ENCODE measurements at regions not wholly inside any gene's neighbourhood (a gene's known extent, or its start where the extent isn't known, plus 50 kb on each side); places are given as distances from the start of the nearest gene placed in this dataset.

GRCh38 chr9:30775236-30775635 lies 1609.2 kb upstream of the ACO1 start:
- DNase-seq (ENCODE audit: low read depth, low spot score) = no peak
- H3K9me3 ChIP-seq (ENCODE audit: insufficient read depth, low read length) = no peaks in the 10 kb centered on the region
- H3K4me3 ChIP-seq (ENCODE audit: insufficient read length, low read depth) = no peak overlapping the region
- H3K36me3 ChIP-seq (ENCODE audit: insufficient read depth, insufficient read length, low read length) = no peaks in the 10 kb centered on the region
- no peaks in the 10 kb centered on the region for H3K4me1 ChIP-seq (ENCODE audit: insufficient read depth, insufficient read length)
- H3K9ac ChIP-seq (ENCODE audit: insufficient read length, low read depth) = no peak overlapping the region
- no peaks in the 10 kb centered on the region for H3K27me3 ChIP-seq (ENCODE audit: insufficient read depth, insufficient read length)
- TF ChIP-seq YY1 (IDR thresholded peaks at IDR 0.05; ENCODE audit: insufficient read depth, insufficient read length) (no peak), ZNF274 (IDR thresholded peaks at IDR 0.05; ENCODE audit: low read depth, low read length) (no peak), SUZ12 (IDR thresholded peaks at IDR 0.05; ENCODE audit: extremely low read depth, insufficient read depth, insufficient read length) (no peak)

DNA sequence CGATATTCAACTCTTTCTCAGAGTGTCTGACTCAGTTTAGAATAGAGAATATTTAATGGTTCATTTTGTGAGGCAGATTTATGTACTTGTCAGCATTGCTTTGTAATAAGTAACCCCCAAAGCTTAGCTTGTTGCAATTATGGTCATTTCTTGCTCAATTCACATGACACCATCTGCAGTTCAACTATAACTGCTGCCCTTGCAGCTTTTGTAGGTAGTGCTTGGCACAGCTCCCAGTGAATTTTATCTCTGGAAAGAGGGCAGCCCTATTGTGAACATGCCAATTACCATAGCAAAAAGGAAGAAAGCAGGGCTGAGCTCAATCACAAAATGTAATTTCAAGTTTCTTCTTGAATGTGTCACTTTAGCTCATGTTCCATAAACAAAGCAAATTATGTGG lies 1587.7 kb upstream of the ACO1 start:
- DNase-seq (ENCODE audit: low read depth, low spot score) = no peak
- Histone ChIP-seq H3K4me3 (ENCODE audit: insufficient read length, low read depth) (no peak overlapping the region), H3K4me1 (ENCODE audit: insufficient read depth, insufficient read length) (no peaks in the 10 kb centered on the region), H3K9me3 (ENCODE audit: insufficient read depth, low read length) (no peaks in the 10 kb centered on the region; the same call in 1 of the 2 replicates), H3K9ac (ENCODE audit: insufficient read length, low read depth) (no peak overlapping the region), H3K27me3 (ENCODE audit: insufficient read depth, insufficient read length) (no peaks in the 10 kb centered on the region), H3K36me3 (ENCODE audit: insufficient read depth, insufficient read length, low read length) (no peaks in the 10 kb centered on the region)
- TF ChIP-seq YY1 (IDR thresholded peaks at IDR 0.05; ENCODE audit: insufficient read depth, insufficient read length) (no peak), ZNF274 (IDR thresholded peaks at IDR 0.05; ENCODE audit: low read depth, low read length) (no peak), SUZ12 (IDR thresholded peaks at IDR 0.05; ENCODE audit: extremely low read depth, insufficient read depth, insufficient read length) (no peak)

- Histone ChIP-seq H3K9me3 (ENCODE audit: insufficient read depth, low read length) (no peaks in the 10 kb centered on the region; the same call in 1 of the 2 replicates), H3K9ac (ENCODE audit: insufficient read length, low read depth) (no peak overlapping the region), H3K4me3 (ENCODE audit: insufficient read length, low read depth) (no peak overlapping the region), H3K27me3 (ENCODE audit: insufficient read depth, insufficient read length) (no peaks in the 10 kb centered on the region), H3K36me3 (ENCODE audit: insufficient read depth, insufficient read length, low read length) (no peaks in the 10 kb centered on the region), H3K4me1 (ENCODE audit: insufficient read depth, insufficient read length) (no peaks in the 10 kb centered on the region)
- TF ChIP-seq ZNF274 (IDR thresholded peaks at IDR 0.05; ENCODE audit: low read depth, low read length) (no peak), SUZ12 (IDR thresholded peaks at IDR 0.05; ENCODE audit: extremely low read depth, insufficient read depth, insufficient read length) (no peak), YY1 (IDR thresholded peaks at IDR 0.05; ENCODE audit: insufficient read depth, insufficient read length) (no peak)
- DNase-seq (ENCODE audit: low read depth, low spot score) = no peak
These were observed 1584.8 kb upstream of the ACO1 start for GRCh38 chr9:30799527-30800101.

DNA sequence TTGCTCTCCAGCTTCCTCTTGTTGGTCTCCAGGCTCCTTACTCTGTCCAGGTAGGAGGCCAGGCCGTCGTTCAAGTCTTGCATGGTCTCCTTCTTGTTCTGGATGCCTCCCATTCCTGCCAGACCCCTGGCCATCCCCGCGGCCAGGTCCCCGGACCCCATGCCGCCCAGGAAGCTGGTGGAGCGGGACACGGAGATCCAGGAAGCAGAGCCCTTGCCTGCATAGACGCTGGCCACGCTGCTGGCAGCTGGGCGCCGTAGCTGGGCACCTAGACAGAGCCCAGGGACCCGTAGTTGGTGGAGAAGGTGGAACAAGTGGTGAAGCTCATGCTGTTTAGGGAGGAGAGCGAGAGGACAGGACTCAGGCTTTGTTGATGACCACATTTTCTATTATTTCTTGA lies 1584.0 kb upstream of the ACO1 start:
- no peak overlapping the region for H3K4me3 ChIP-seq (ENCODE audit: insufficient read length, low read depth)
- H3K9ac ChIP-seq (ENCODE audit: insufficient read length, low read depth) = no peak overlapping the region
- no peaks in the 10 kb centered on the region; the same call in 1 of the 2 replicates for H3K9me3 ChIP-seq (ENCODE audit: insufficient read depth, low read length)
- H3K36me3 ChIP-seq (ENCODE audit: insufficient read depth, insufficient read length, low read length) = no peaks in the 10 kb centered on the region
- no peaks in the 10 kb centered on the region for H3K4me1 ChIP-seq (ENCODE audit: insufficient read depth, insufficient read length)
- no peak for DNase-seq (ENCODE audit: low read depth, low spot score)
- H3K27me3 ChIP-seq (ENCODE audit: insufficient read depth, insufficient read length) = no peaks in the 10 kb centered on the region
- TF ChIP-seq SUZ12 (IDR thresholded peaks at IDR 0.05; ENCODE audit: extremely low read depth, insufficient read depth, insufficient read length) (no peak), ZNF274 (IDR thresholded peaks at IDR 0.05; ENCODE audit: low read depth, low read length) (no peak), YY1 (IDR thresholded peaks at IDR 0.05; ENCODE audit: insufficient read depth, insufficient read length) (no peak)

DNA sequence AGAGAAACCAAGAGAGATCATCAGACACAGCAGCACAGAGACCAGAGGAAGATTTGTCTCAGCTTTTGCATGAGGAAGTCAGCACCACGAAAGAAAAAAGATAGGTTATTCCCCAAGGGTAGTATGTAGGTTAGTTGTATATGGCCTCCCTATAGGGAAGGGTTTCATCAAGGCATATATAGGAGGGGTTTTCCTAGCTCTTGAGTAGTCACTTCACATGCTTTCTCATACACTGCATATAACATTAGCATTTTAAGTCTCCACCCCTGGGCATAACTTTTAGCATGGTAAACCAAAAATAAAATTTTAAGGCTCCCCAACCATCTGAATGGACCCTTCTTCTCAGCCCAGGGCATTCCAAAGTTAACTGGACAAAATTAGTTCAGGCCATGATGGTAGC lies 1571.6 kb upstream of the ACO1 start:
- no peaks in the 10 kb centered on the region for H3K36me3 ChIP-seq (ENCODE audit: insufficient read depth, insufficient read length, low read length)
- TF ChIP-seq SUZ12 (IDR thresholded peaks at IDR 0.05; ENCODE audit: extremely low read depth, insufficient read depth, insufficient read length) = no peak
- TF ChIP-seq YY1 (IDR thresholded peaks at IDR 0.05; ENCODE audit: insufficient read depth, insufficient read length) = no peak
- no peak for TF ChIP-seq ZNF274 (IDR thresholded peaks at IDR 0.05; ENCODE audit: low read depth, low read length)
- no peak overlapping the region for H3K9ac ChIP-seq (ENCODE audit: insufficient read length, low read depth)
- no peaks in the 10 kb centered on the region for H3K4me1 ChIP-seq (ENCODE audit: insufficient read depth, insufficient read length)
- DNase-seq (ENCODE audit: low read depth, low spot score) = no peak
- no peak overlapping the region for H3K4me3 ChIP-seq (ENCODE audit: insufficient read length, low read depth)
- no peaks in the 10 kb centered on the region for H3K27me3 ChIP-seq (ENCODE audit: insufficient read depth, insufficient read length)
- H3K9me3 ChIP-seq (ENCODE audit: insufficient read depth, low read length) = no peaks in the 10 kb centered on the region

- no peak for DNase-seq (ENCODE audit: low read depth, low spot score)
- no peaks in the 10 kb centered on the region for H3K36me3 ChIP-seq (ENCODE audit: insufficient read depth, insufficient read length, low read length)
- H3K9me3 ChIP-seq (ENCODE audit: insufficient read depth, low read length) = no peaks in the 10 kb centered on the region
- TF ChIP-seq YY1 (IDR thresholded peaks at IDR 0.05; ENCODE audit: insufficient read depth, insufficient read length) = no peak
- no peak for TF ChIP-seq SUZ12 (IDR thresholded peaks at IDR 0.05; ENCODE audit: extremely low read depth, insufficient read depth, insufficient read length)
- no peak for TF ChIP-seq ZNF274 (IDR thresholded peaks at IDR 0.05; ENCODE audit: low read depth, low read length)
- H3K4me1 ChIP-seq (ENCODE audit: insufficient read depth, insufficient read length) = no peaks in the 10 kb centered on the region
- H3K27me3 ChIP-seq (ENCODE audit: insufficient read depth, insufficient read length) = no peaks in the 10 kb centered on the region
- H3K4me3 ChIP-seq (ENCODE audit: insufficient read length, low read depth) = no peak overlapping the region
- H3K9ac ChIP-seq (ENCODE audit: insufficient read length, low read depth) = no peak overlapping the region
These were observed 1568.9 kb upstream of the ACO1 start for GRCh38 chr9:30815585-30815984.

GRCh38 chr9:30845136-30845535 lies 1539.3 kb upstream of the ACO1 start:
- Histone ChIP-seq H3K4me3 (ENCODE audit: insufficient read length, low read depth) (no peak overlapping the region), H3K9ac (ENCODE audit: insufficient read length, low read depth) (no peak overlapping the region), H3K4me1 (ENCODE audit: insufficient read depth, insufficient read length) (no peaks in the 10 kb centered on the region), H3K9me3 (ENCODE audit: insufficient read depth, low read length) (no peaks in the 10 kb centered on the region), H3K27me3 (ENCODE audit: insufficient read depth, insufficient read length) (no peaks in the 10 kb centered on the region), H3K36me3 (ENCODE audit: insufficient read depth, insufficient read length, low read length) (no peaks in the 10 kb centered on the region)
- TF ChIP-seq YY1 (IDR thresholded peaks at IDR 0.05; ENCODE audit: insufficient read depth, insufficient read length) (no peak), ZNF274 (IDR thresholded peaks at IDR 0.05; ENCODE audit: low read depth, low read length) (no peak), SUZ12 (IDR thresholded peaks at IDR 0.05; ENCODE audit: extremely low read depth, insufficient read depth, insufficient read length) (no peak)
- no peak for DNase-seq (ENCODE audit: low read depth, low spot score)

Measured in NT2/D1 (cell line).